Sigmoid colon (tissue), 6 donors: ENCODE measurements at regions not wholly inside any gene's neighbourhood (a gene's known extent, or its start where the extent isn't known, plus 50 kb on each side); places are given as distances from the start of the nearest gene placed in this dataset.
"Not testable (repeated sequence)": the region's sequence is repeated elsewhere in the genome, so short reads cannot be mapped to it uniquely, and the experiment has no call there.

Source experiments
- DNase-seq: peaks from one replicate; pipeline ENCODE4 v3.0.0-alpha.2; 2019
- H3K27ac ChIP-seq, 4 donors: fragments of 200-600 bp; sonication (generic); one replicate each; pipeline ENCODE4 v1.5.1; 2016 to 2019; ENCODE audit warnings: mild to moderate bottlenecking in 1 of 4
- H3K27me3 ChIP-seq, 3 donors: fragments of 200-600 bp; sonication (generic); one replicate each; pipeline ENCODE4 v1.5.1; 2019; ENCODE audit warnings: mild to moderate bottlenecking in 1 of 3
- H3K36me3 ChIP-seq, 4 donors: fragments of 200-600 bp; sonication (generic); one replicate each; pipeline ENCODE4 v1.5.1; 2016 to 2019
- H3K4me1 ChIP-seq, 4 donors: fragments of 200-600 bp; sonication (generic); one replicate each; pipeline ENCODE4 v1.5.1; 2017 to 2019
- H3K4me3 ChIP-seq, 4 donors: fragments of 200-600 bp; sonication (generic); one replicate each; pipeline ENCODE4 v1.5.1; 2017 to 2019; ENCODE audit warnings: mild to moderate bottlenecking in 2 of 4, moderate library complexity in 1 of 4
- H3K9me3 ChIP-seq, 4 donors: fragments of 200-600 bp in 3 of 4; sonication (generic) in 3 of 4; one replicate each; pipeline versions ENCODE4 v1.5.1 to v1.6.1; 2013 to 2019
- CTCF ChIP-seq, 4 experiments: fragments of 450-650 bp in 3 of 4; fragments of 200-600 bp in 1 of 4; IDR thresholded peaks; one replicate each; pipeline ENCODE4 v1.5.1; 2016 to 2019; ENCODE audit warnings: antibody characterized with exemption in 4 of 4, mild to moderate bottlenecking in 3 of 4, moderate library complexity in 2 of 4
- EP300 ChIP-seq, 4 donors: sonication (generic); formaldehyde crosslinking; IDR thresholded peaks; one replicate each; pipeline ENCODE4 v1.6.1; 2017; ENCODE audit warnings: antibody characterized with exemption in 4 of 4
- POLR2A ChIP-seq, 2 donors: fragments of 450-650 bp; IDR thresholded peaks; one replicate each; pipeline ENCODE4 v1.6.1; 2016; ENCODE audit warnings: antibody characterized with exemption in 2 of 2, mild to moderate bottlenecking in 2 of 2, moderate library complexity in 2 of 2
- POLR2AphosphoS5 ChIP-seq, 4 donors: sonication (generic); formaldehyde crosslinking; IDR thresholded peaks; one replicate each; pipeline ENCODE4 v1.6.1; 2017; ENCODE audit warnings: antibody characterized with exemption in 4 of 4
- WGBS, 2 donors: extraction: QIAGEN DNeasy Blood & Tissue Kit; methylation state at CpG; one replicate each; pipeline ENCODE4 v1.1.7; 2013; 5-methylcytosine and 5-hydroxymethylcytosine counted together
- intact Hi-C: fragments of 100-400 bp; cut with DNase I; formaldehyde crosslinking; loops from one replicate; pipeline ENCODE4 v1.15.1; 2023
- donor health status: healthy with polysubstance abuse.
- donor health status: healthy.

- H3K4me3 ChIP-seq = no peak overlapping the region
- intact Hi-C loops = no loop called here
- peaks cover 0 to 21% (median 0%) of the 10 kb centered on the region in 3 donors for H3K27me3 ChIP-seq
- 13 to 23% methylated on average over 1 of the region's 1 CpG for WGBS, 2 donors
- TF ChIP-seq POLR2AphosphoS5 (IDR thresholded peaks at IDR 0.05) (no peak), EP300 (IDR thresholded peaks at IDR 0.05) (no peak), POLR2A (IDR thresholded peaks at IDR 0.05) (no peak), CTCF (IDR thresholded peaks at IDR 0.05) (no peak)
- H3K4me1 ChIP-seq = peaks cover 0 to 6% (median 2%) of the 10 kb centered on the region in 4 donors
- no peak overlapping the region for H3K27ac ChIP-seq
- no peak for DNase-seq
- H3K36me3 ChIP-seq = no peaks in the 10 kb centered on the region
- H3K9me3 ChIP-seq = no peaks in the 10 kb centered on the region
Observed at GRCh38 chr20:30499123-30499522, 758.3 kb upstream of the DEFB115 start.

GRCh38 chr20:30499716-30500446 lies 757.6 kb upstream of the DEFB115 start:
- peaks cover 0 to 21% (median 0%) of the 10 kb centered on the region in 3 donors for H3K27me3 ChIP-seq
- peak; percentile 28 for DNase-seq
- H3K27ac ChIP-seq, intact Hi-C loops, H3K9me3 ChIP-seq, H3K4me1 ChIP-seq, H3K36me3 ChIP-seq: not testable (repeated sequence)
- peak overlapping the region in 1 of 4 donors; percentile 10 for H3K4me3 ChIP-seq
- 17 to 27% methylated on average over 25 to 26 of the region's 26 CpGs for WGBS, 2 donors

GRCh38 chr20:30500447-30500820 lies 757.0 kb upstream of the DEFB115 start:
- H3K4me1 ChIP-seq, H3K27ac ChIP-seq, H3K36me3 ChIP-seq, intact Hi-C loops, H3K9me3 ChIP-seq: not testable (repeated sequence)
- DNase-seq = peak; percentile 38
- H3K27me3 ChIP-seq = peaks cover 0 to 21% (median 0%) of the 10 kb centered on the region in 3 donors
- peak overlapping the region in 1 of 4 donors; percentile 10 for H3K4me3 ChIP-seq
- TF ChIP-seq CTCF (IDR thresholded peaks at IDR 0.05) = peak in 2 of 4 experiments; percentile 57 to 78
- WGBS, 2 donors = 12 to 22% methylated on average over 11 of the region's 11 CpGs

GRCh38 chr20:30500829-30501440 lies 756.5 kb upstream of the DEFB115 start:
- peak; percentile 25 for DNase-seq
- 73 to 83% methylated on average over 23 of the region's 23 CpGs for WGBS, 2 donors
- intact Hi-C loops = no loop called here
- no peak overlapping the region for H3K4me3 ChIP-seq
- no peaks in the 10 kb centered on the region for H3K9me3 ChIP-seq
- no peaks in the 10 kb centered on the region for H3K36me3 ChIP-seq
- TF ChIP-seq EP300 (IDR thresholded peaks at IDR 0.05) (no peak), POLR2A (IDR thresholded peaks at IDR 0.05) (no peak), CTCF (IDR thresholded peaks at IDR 0.05) (no peak), POLR2AphosphoS5 (IDR thresholded peaks at IDR 0.05) (no peak)
- H3K27ac ChIP-seq = no peak overlapping the region
- peaks cover 0 to 21% (median 0%) of the 10 kb centered on the region in 3 donors for H3K27me3 ChIP-seq
- peaks cover 0 to 6% (median 2%) of the 10 kb centered on the region in 4 donors for H3K4me1 ChIP-seq

- Histone ChIP-seq H3K27me3 (peaks cover 0 to 21% (median 0%) of the 10 kb centered on the region in 3 donors), H3K4me3 (no peak overlapping the region), H3K4me1 (peaks cover 0 to 6% (median 2%) of the 10 kb centered on the region in 4 donors), H3K36me3 (no peaks in the 10 kb centered on the region), H3K27ac (no peak overlapping the region), H3K9me3 (no peaks in the 10 kb centered on the region)
- no peak for DNase-seq
- intact Hi-C loops = no loop called here
- TF ChIP-seq CTCF (IDR thresholded peaks at IDR 0.05) = no peak
- TF ChIP-seq POLR2AphosphoS5 (IDR thresholded peaks at IDR 0.05) = no peak
- TF ChIP-seq EP300 (IDR thresholded peaks at IDR 0.05) = no peak
- TF ChIP-seq POLR2A (IDR thresholded peaks at IDR 0.05) = no peak
Observed at GRCh38 chr20:30502670-30503069, 754.8 kb upstream of the DEFB115 start.

- peaks cover 0 to 21% (median 0%) of the 10 kb centered on the region in 3 donors for H3K27me3 ChIP-seq
- 56 to 69% methylated on average over 1 of the region's 1 CpG for WGBS, 2 donors
- intact Hi-C loops = not testable (repeated sequence)
Observed at GRCh38 chr20:30503204-30503603, 754.3 kb upstream of the DEFB115 start.

More at GRCh38 chr20:30503204-30503603, 754.3 kb upstream of the DEFB115 start:
- not testable (repeated sequence) for H3K4me1 ChIP-seq, H3K4me3 ChIP-seq, DNase-seq, H3K36me3 ChIP-seq, H3K9me3 ChIP-seq, H3K27ac ChIP-seq
